ENCODE measurements at regions not wholly inside any gene's neighbourhood (a gene's known extent, or its start where the extent isn't known, plus 50 kb on each side); places are given as distances from the start of the nearest gene placed in this dataset.

GRCh38 chr6:133644892-133645619, 243.9 kb upstream of the TCF21 start:
- TF ChIP-seq POLR2A (IDR thresholded peaks at IDR 0.05), result no peak
- no peak for TF ChIP-seq CTCF (IDR thresholded peaks at IDR 0.05)
- no peak for TF ChIP-seq POLR2AphosphoS5 (IDR thresholded peaks at IDR 0.05)
